ENCODE measurements at regions not wholly inside any gene's neighbourhood (a gene's known extent, or its start where the extent isn't known, plus 50 kb on each side); places are given as distances from the start of the nearest gene placed in this dataset.

DNA sequence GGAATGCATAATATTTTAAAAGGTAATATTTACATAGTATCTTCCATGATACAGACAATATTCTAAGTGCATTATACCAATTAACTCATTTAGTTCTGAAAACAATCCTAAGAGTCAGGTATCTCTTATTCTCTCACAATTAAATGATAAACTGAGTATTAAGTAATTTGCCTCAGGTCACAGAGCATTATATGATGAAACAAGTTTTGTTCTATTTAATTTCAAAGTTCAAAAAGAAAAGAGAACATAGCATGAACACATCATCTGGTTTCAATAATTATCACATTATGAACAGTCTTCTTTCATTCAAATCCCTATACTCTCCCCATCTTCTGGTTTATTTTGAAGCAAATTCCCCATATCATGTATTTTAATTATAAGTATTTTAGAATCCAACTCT is 927.5 kb downstream of the ADGRL2 start:
- no peak overlapping the region for H3K4me2 ChIP-seq (ENCODE audit: insufficient read depth, low read length)
- H3K27me3 ChIP-seq (ENCODE audit: insufficient read depth, low read length): no peaks in the 10 kb centered on the region
- H3K4me3 ChIP-seq (ENCODE audit: insufficient read depth, low read length): no peak overlapping the region
- no peak overlapping the region for H3K27ac ChIP-seq (ENCODE audit: low read depth, low read length)
- H3K4me1 ChIP-seq (ENCODE audit: insufficient read depth, low read length): no peaks in the 10 kb centered on the region
- no peaks in the 10 kb centered on the region for H4K20me1 ChIP-seq (ENCODE audit: insufficient read depth, low read length)
- no peaks in the 10 kb centered on the region for H3K36me3 ChIP-seq (ENCODE audit: insufficient read depth, low read length)
- no peaks in the 10 kb centered on the region for H3K79me2 ChIP-seq (ENCODE audit: insufficient read depth, low read length)
- no peak for DNase-seq (ENCODE audit: insufficient read length, low spot score, missing footprints)
- no peaks in the 10 kb centered on the region for H3K9me3 ChIP-seq (ENCODE audit: low read depth, low read length)
- TF ChIP-seq, protein P1, sequence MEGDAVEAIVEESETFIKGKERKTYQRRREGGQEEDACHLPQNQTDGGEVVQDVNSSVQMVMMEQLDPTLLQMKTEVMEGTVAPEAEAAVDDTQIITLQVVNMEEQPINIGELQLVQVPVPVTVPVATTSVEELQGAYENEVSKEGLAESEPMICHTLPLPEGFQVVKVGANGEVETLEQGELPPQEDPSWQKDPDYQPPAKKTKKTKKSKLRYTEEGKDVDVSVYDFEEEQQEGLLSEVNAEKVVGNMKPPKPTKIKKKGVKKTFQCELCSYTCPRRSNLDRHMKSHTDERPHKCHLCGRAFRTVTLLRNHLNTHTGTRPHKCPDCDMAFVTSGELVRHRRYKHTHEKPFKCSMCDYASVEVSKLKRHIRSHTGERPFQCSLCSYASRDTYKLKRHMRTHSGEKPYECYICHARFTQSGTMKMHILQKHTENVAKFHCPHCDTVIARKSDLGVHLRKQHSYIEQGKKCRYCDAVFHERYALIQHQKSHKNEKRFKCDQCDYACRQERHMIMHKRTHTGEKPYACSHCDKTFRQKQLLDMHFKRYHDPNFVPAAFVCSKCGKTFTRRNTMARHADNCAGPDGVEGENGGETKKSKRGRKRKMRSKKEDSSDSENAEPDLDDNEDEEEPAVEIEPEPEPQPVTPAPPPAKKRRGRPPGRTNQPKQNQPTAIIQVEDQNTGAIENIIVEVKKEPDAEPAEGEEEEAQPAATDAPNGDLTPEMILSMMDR (IDR thresholded peaks at IDR 0.05; ENCODE audit: extremely low read depth, low read depth, low read length): no peak
- H2AFZ ChIP-seq (ENCODE audit: low read length): no peak overlapping the region

DNA sequence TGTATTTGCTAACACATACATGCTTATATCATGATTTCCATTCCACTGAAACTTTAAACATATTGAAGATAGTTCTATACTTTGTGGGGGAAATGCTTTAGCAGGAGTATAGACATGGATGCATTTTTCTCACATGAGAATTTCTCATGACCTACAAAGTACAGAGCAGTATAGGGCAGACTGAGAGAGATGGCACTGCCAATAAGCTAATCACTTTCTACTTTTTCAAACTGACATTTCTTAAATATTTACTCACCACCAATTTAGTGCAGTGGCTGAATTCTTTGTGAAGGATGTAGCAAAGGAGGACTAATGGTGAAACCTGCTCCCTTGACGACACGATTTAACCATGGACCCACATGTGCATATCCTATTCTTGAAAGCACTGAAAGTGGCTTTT is 923.5 kb downstream of the ADGRL2 start:
- no peaks in the 10 kb centered on the region for H4K20me1 ChIP-seq (ENCODE audit: insufficient read depth, low read length)
- H3K4me1 ChIP-seq (ENCODE audit: insufficient read depth, low read length): no peaks in the 10 kb centered on the region
- no peaks in the 10 kb centered on the region for H3K36me3 ChIP-seq (ENCODE audit: insufficient read depth, low read length)
- no peak for DNase-seq (ENCODE audit: insufficient read length, low spot score, missing footprints)
- no peaks in the 10 kb centered on the region for H3K27me3 ChIP-seq (ENCODE audit: insufficient read depth, low read length)
- no peak overlapping the region for H2AFZ ChIP-seq (ENCODE audit: low read length)
- H3K9me3 ChIP-seq (ENCODE audit: low read depth, low read length): no peaks in the 10 kb centered on the region
- TF ChIP-seq, protein P1 (IDR thresholded peaks at IDR 0.05; ENCODE audit: extremely low read depth, low read depth, low read length): no peak
- no peak overlapping the region for H3K4me2 ChIP-seq (ENCODE audit: insufficient read depth, low read length)
- H3K4me3 ChIP-seq (ENCODE audit: insufficient read depth, low read length): no peak overlapping the region
- H3K79me2 ChIP-seq (ENCODE audit: insufficient read depth, low read length): no peaks in the 10 kb centered on the region
- H3K27ac ChIP-seq (ENCODE audit: low read depth, low read length): no peak overlapping the region

DNA sequence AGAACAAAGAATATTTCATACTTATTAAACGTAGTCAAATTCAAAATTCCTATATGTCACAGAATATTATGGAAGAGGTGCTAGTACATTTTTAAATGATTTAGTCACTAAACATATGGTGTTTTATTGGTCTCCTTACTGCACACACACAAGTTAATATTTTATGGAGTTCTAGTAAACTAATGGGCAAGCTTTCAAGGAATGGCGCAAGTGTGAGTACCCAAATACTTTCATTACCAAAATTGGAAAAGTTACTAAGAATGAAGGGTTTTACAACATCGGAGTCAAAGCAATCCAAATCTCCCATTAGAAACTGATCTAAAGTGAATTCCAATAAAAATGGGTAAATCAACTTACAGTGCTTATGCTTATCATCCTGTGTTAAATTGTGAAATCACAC is 921.9 kb downstream of the ADGRL2 start:
- H3K4me1 ChIP-seq (ENCODE audit: insufficient read depth, low read length): no peaks in the 10 kb centered on the region
- DNase-seq (ENCODE audit: insufficient read length, low spot score, missing footprints): no peak
- no peaks in the 10 kb centered on the region for H3K79me2 ChIP-seq (ENCODE audit: insufficient read depth, low read length)
- H3K9me3 ChIP-seq (ENCODE audit: low read depth, low read length): no peaks in the 10 kb centered on the region
- TF ChIP-seq, protein P1 (IDR thresholded peaks at IDR 0.05; ENCODE audit: extremely low read depth, low read depth, low read length): no peak
- H3K27ac ChIP-seq (ENCODE audit: low read depth, low read length): no peak overlapping the region
- no peaks in the 10 kb centered on the region for H3K36me3 ChIP-seq (ENCODE audit: insufficient read depth, low read length)
- H2AFZ ChIP-seq (ENCODE audit: low read length): no peak overlapping the region
- H4K20me1 ChIP-seq (ENCODE audit: insufficient read depth, low read length): no peaks in the 10 kb centered on the region
- H3K4me3 ChIP-seq (ENCODE audit: insufficient read depth, low read length): no peak overlapping the region
- no peak overlapping the region for H3K4me2 ChIP-seq (ENCODE audit: insufficient read depth, low read length)
- H3K27me3 ChIP-seq (ENCODE audit: insufficient read depth, low read length): no peaks in the 10 kb centered on the region

DNA sequence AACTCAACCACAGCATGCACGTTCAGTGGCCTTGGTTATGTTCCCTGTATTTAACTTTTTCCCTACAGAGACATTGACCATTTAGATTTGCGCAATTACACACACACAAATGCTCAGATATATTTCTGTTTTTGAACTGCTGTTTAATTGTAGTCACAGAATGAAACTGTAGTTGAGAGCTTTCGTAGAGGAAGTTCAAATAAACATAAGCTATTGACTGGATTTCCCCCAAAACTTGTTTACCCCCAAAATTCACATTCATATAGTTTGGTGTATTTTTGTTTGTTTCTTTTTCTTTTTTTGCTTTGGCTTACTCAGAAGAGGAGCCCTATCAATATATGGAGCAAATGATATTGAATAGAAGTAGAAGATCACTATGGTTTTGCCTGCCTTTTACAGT is 921.0 kb downstream of the ADGRL2 start:
- Histone ChIP-seq H3K4me1 (ENCODE audit: insufficient read depth, low read length) (no peaks in the 10 kb centered on the region), H3K36me3 (ENCODE audit: insufficient read depth, low read length) (no peaks in the 10 kb centered on the region), H3K27ac (ENCODE audit: low read depth, low read length) (no peak overlapping the region), H3K4me3 (ENCODE audit: insufficient read depth, low read length) (no peak overlapping the region), H2AFZ (ENCODE audit: low read length) (no peak overlapping the region), H3K9me3 (ENCODE audit: low read depth, low read length) (no peaks in the 10 kb centered on the region), H4K20me1 (ENCODE audit: insufficient read depth, low read length) (no peaks in the 10 kb centered on the region), H3K27me3 (ENCODE audit: insufficient read depth, low read length) (no peaks in the 10 kb centered on the region), H3K4me2 (ENCODE audit: insufficient read depth, low read length) (no peak overlapping the region), H3K79me2 (ENCODE audit: insufficient read depth, low read length) (no peaks in the 10 kb centered on the region)
- DNase-seq (ENCODE audit: insufficient read length, low spot score, missing footprints): no peak
- TF ChIP-seq, protein P1 (IDR thresholded peaks at IDR 0.05; ENCODE audit: extremely low read depth, low read depth, low read length): no peak
